ENCODE measurements at regions not wholly inside any gene's neighbourhood (a gene's known extent, or its start where the extent isn't known, plus 50 kb on each side); places are given as distances from the start of the nearest gene placed in this dataset.

- H3K4me1 ChIP-seq (ENCODE audit: control insufficient read depth, insufficient read depth, low read length), result no peaks in the 10 kb centered on the region
- no peak overlapping the region for H3K4me3 ChIP-seq (ENCODE audit: low read length)
- no peaks in the 10 kb centered on the region for H3K27me3 ChIP-seq (ENCODE audit: control insufficient read depth, insufficient read depth, low read length)
- no peaks in the 10 kb centered on the region for H3K9me3 ChIP-seq (ENCODE audit: control insufficient read depth, low read length)
- no peaks in the 10 kb centered on the region for H3K36me3 ChIP-seq (ENCODE audit: control insufficient read depth, insufficient read depth, low read length)
- no peak overlapping the region for H3K9ac ChIP-seq (ENCODE audit: low read length)
Measured at GRCh38 chr7:69182596-69183467, 415.4 kb upstream of the AUTS2 start.

- no peaks in the 10 kb centered on the region for H3K4me1 ChIP-seq (ENCODE audit: control insufficient read depth, insufficient read depth, low read length)
- H3K9ac ChIP-seq (ENCODE audit: low read length), result no peak overlapping the region
- no peaks in the 10 kb centered on the region for H3K27me3 ChIP-seq (ENCODE audit: control insufficient read depth, insufficient read depth, low read length)
- H3K9me3 ChIP-seq (ENCODE audit: control insufficient read depth, low read length), result no peaks in the 10 kb centered on the region
- H3K4me3 ChIP-seq (ENCODE audit: low read length), result no peak overlapping the region
- H3K36me3 ChIP-seq (ENCODE audit: control insufficient read depth, insufficient read depth, low read length), result no peaks in the 10 kb centered on the region
Measured at GRCh38 chr7:69184339-69184738, 413.9 kb upstream of the AUTS2 start.

GRCh38 chr7:69185170-69185569 lies 413.1 kb upstream of the AUTS2 start:
- Histone ChIP-seq H3K9ac (ENCODE audit: low read length) (no peak overlapping the region), H3K4me1 (ENCODE audit: control insufficient read depth, insufficient read depth, low read length) (no peaks in the 10 kb centered on the region), H3K27me3 (ENCODE audit: control insufficient read depth, insufficient read depth, low read length) (no peaks in the 10 kb centered on the region), H3K9me3 (ENCODE audit: control insufficient read depth, low read length) (no peaks in the 10 kb centered on the region), H3K4me3 (ENCODE audit: low read length) (no peak overlapping the region), H3K36me3 (ENCODE audit: control insufficient read depth, insufficient read depth, low read length) (no peaks in the 10 kb centered on the region)

GRCh38 chr7:69186974-69187373 lies 411.3 kb upstream of the AUTS2 start:
- H3K36me3 ChIP-seq (ENCODE audit: control insufficient read depth, insufficient read depth, low read length), result no peaks in the 10 kb centered on the region
- no peaks in the 10 kb centered on the region for H3K9me3 ChIP-seq (ENCODE audit: control insufficient read depth, low read length)
- no peaks in the 10 kb centered on the region for H3K4me1 ChIP-seq (ENCODE audit: control insufficient read depth, insufficient read depth, low read length)
- H3K9ac ChIP-seq (ENCODE audit: low read length), result no peak overlapping the region
- H3K4me3 ChIP-seq (ENCODE audit: low read length), result no peak overlapping the region
- H3K27me3 ChIP-seq (ENCODE audit: control insufficient read depth, insufficient read depth, low read length), result no peaks in the 10 kb centered on the region

- Histone ChIP-seq H3K9me3 (ENCODE audit: control insufficient read depth, low read length) (no peaks in the 10 kb centered on the region), H3K4me3 (ENCODE audit: low read length) (no peak overlapping the region), H3K36me3 (ENCODE audit: control insufficient read depth, insufficient read depth, low read length) (no peaks in the 10 kb centered on the region), H3K9ac (ENCODE audit: low read length) (no peak overlapping the region), H3K27me3 (ENCODE audit: control insufficient read depth, insufficient read depth, low read length) (no peaks in the 10 kb centered on the region), H3K4me1 (ENCODE audit: control insufficient read depth, insufficient read depth, low read length) (no peaks in the 10 kb centered on the region)
Measured at GRCh38 chr7:69187824-69188333, 410.4 kb upstream of the AUTS2 start.

GRCh38 chr7:69189406-69189805 lies 408.9 kb upstream of the AUTS2 start:
- H3K27me3 ChIP-seq (ENCODE audit: control insufficient read depth, insufficient read depth, low read length), result no peaks in the 10 kb centered on the region
- no peaks in the 10 kb centered on the region for H3K9me3 ChIP-seq (ENCODE audit: control insufficient read depth, low read length)
- H3K9ac ChIP-seq (ENCODE audit: low read length), result no peak overlapping the region
- no peaks in the 10 kb centered on the region for H3K36me3 ChIP-seq (ENCODE audit: control insufficient read depth, insufficient read depth, low read length)
- H3K4me3 ChIP-seq (ENCODE audit: low read length), result no peak overlapping the region
- no peaks in the 10 kb centered on the region for H3K4me1 ChIP-seq (ENCODE audit: control insufficient read depth, insufficient read depth, low read length)

- no peaks in the 10 kb centered on the region for H3K4me1 ChIP-seq (ENCODE audit: control insufficient read depth, insufficient read depth, low read length)
- no peak overlapping the region for H3K9ac ChIP-seq (ENCODE audit: low read length)
- no peaks in the 10 kb centered on the region for H3K9me3 ChIP-seq (ENCODE audit: control insufficient read depth, low read length)
- H3K36me3 ChIP-seq (ENCODE audit: control insufficient read depth, insufficient read depth, low read length), result no peaks in the 10 kb centered on the region
- H3K27me3 ChIP-seq (ENCODE audit: control insufficient read depth, insufficient read depth, low read length), result no peaks in the 10 kb centered on the region
- no peak overlapping the region for H3K4me3 ChIP-seq (ENCODE audit: low read length)
Measured at GRCh38 chr7:69190025-69190424, 408.2 kb upstream of the AUTS2 start.

GRCh38 chr7:69190763-69191162 lies 407.5 kb upstream of the AUTS2 start:
- H3K9ac ChIP-seq (ENCODE audit: low read length), result no peak overlapping the region
- H3K27me3 ChIP-seq (ENCODE audit: control insufficient read depth, insufficient read depth, low read length), result no peaks in the 10 kb centered on the region
- no peaks in the 10 kb centered on the region for H3K4me1 ChIP-seq (ENCODE audit: control insufficient read depth, insufficient read depth, low read length)
- H3K9me3 ChIP-seq (ENCODE audit: control insufficient read depth, low read length), result no peaks in the 10 kb centered on the region
- no peaks in the 10 kb centered on the region for H3K36me3 ChIP-seq (ENCODE audit: control insufficient read depth, insufficient read depth, low read length)
- H3K4me3 ChIP-seq (ENCODE audit: low read length), result no peak overlapping the region

GRCh38 chr7:69192134-69192533 lies 406.1 kb upstream of the AUTS2 start:
- no peak overlapping the region for H3K4me3 ChIP-seq (ENCODE audit: low read length)
- H3K9ac ChIP-seq (ENCODE audit: low read length), result no peak overlapping the region
- no peaks in the 10 kb centered on the region for H3K4me1 ChIP-seq (ENCODE audit: control insufficient read depth, insufficient read depth, low read length)
- no peaks in the 10 kb centered on the region for H3K27me3 ChIP-seq (ENCODE audit: control insufficient read depth, insufficient read depth, low read length)
- H3K36me3 ChIP-seq (ENCODE audit: control insufficient read depth, insufficient read depth, low read length), result no peaks in the 10 kb centered on the region
- no peaks in the 10 kb centered on the region for H3K9me3 ChIP-seq (ENCODE audit: control insufficient read depth, low read length)

- Histone ChIP-seq H3K27me3 (ENCODE audit: control insufficient read depth, insufficient read depth, low read length) (no peaks in the 10 kb centered on the region), H3K9ac (ENCODE audit: low read length) (no peak overlapping the region), H3K36me3 (ENCODE audit: control insufficient read depth, insufficient read depth, low read length) (no peaks in the 10 kb centered on the region), H3K9me3 (ENCODE audit: control insufficient read depth, low read length) (no peaks in the 10 kb centered on the region), H3K4me3 (ENCODE audit: low read length) (no peak overlapping the region), H3K4me1 (ENCODE audit: control insufficient read depth, insufficient read depth, low read length) (no peaks in the 10 kb centered on the region)
Measured at GRCh38 chr7:69193061-69193460, 405.2 kb upstream of the AUTS2 start.

GRCh38 chr7:69196593-69196992 lies 401.7 kb upstream of the AUTS2 start:
- no peaks in the 10 kb centered on the region for H3K27me3 ChIP-seq (ENCODE audit: control insufficient read depth, insufficient read depth, low read length)
- H3K36me3 ChIP-seq (ENCODE audit: control insufficient read depth, insufficient read depth, low read length), result no peaks in the 10 kb centered on the region
- no peak overlapping the region for H3K4me3 ChIP-seq (ENCODE audit: low read length)
- H3K9me3 ChIP-seq (ENCODE audit: control insufficient read depth, low read length), result no peaks in the 10 kb centered on the region
- H3K9ac ChIP-seq (ENCODE audit: low read length), result no peak overlapping the region
- H3K4me1 ChIP-seq (ENCODE audit: control insufficient read depth, insufficient read depth, low read length), result no peaks in the 10 kb centered on the region

GRCh38 chr7:69198250-69198649 lies 400.0 kb upstream of the AUTS2 start:
- no peak overlapping the region for H3K4me3 ChIP-seq (ENCODE audit: low read length)
- no peaks in the 10 kb centered on the region for H3K4me1 ChIP-seq (ENCODE audit: control insufficient read depth, insufficient read depth, low read length)
- no peaks in the 10 kb centered on the region for H3K9me3 ChIP-seq (ENCODE audit: control insufficient read depth, low read length)
- no peak overlapping the region for H3K9ac ChIP-seq (ENCODE audit: low read length)
- no peaks in the 10 kb centered on the region for H3K27me3 ChIP-seq (ENCODE audit: control insufficient read depth, insufficient read depth, low read length)
- no peaks in the 10 kb centered on the region for H3K36me3 ChIP-seq (ENCODE audit: control insufficient read depth, insufficient read depth, low read length)
